DMS53 (cell line): ENCODE measurements at regions not wholly inside any gene's neighbourhood (a gene's known extent, or its start where the extent isn't known, plus 50 kb on each side); places are given as distances from the start of the nearest gene placed in this dataset.
"Not testable (repeated sequence)": the region's sequence is repeated elsewhere in the genome, so short reads cannot be mapped to it uniquely, and the experiment has no call there.

ENCODE experiments used
- DNase-seq: peaks from one replicate; lab custom pipeline; 2025; lab: John Stamatoyannopoulos, UW

DNA sequence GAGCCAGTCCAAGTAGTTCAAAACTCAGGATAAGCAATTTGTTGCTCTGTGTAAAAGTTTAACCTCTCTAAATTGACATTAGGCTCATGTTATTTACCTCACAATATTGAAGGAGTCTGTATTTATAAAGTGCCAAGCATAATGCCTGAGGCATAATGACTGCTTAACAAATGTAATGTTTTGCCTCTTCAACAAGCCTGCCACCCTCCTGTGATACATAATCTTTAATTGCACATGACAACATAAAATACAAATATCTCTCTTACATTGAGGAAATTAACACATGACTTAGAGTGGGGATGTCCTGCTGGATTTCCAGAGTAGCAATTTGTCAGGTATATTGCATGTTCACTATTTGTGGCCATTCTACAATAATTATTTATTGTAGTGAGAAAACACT, 469.2 kb upstream of the ANO5 start:
- DNase-seq = no peak

DNA sequence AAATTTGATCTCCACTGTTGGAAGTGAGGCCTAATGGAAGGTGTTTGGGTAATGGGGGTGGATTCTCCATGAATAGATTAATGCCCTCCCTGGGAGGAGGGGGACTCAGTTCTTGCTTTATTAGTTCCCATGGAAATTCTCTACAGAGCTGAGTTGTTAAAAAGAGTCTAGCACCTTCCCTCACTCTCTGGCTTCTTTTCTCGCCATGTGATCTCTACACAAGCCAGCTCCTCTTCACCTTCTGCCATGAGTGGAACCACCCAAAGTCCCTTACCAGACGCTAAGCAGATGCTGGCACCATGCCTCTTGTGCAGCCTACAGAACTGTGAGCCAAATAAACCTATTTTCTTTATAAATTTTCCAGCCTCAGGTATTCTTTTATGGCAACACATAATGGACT, 465.8 kb upstream of the ANO5 start:
- DNase-seq = no peak

GRCh38 chr11:21736404-21736803, 456.5 kb upstream of the ANO5 start:
- no peak for DNase-seq

GRCh38 chr11:21752475-21753243, 440.2 kb upstream of the ANO5 start:
- peak; percentile 52 for DNase-seq

GRCh38 chr11:21753244-21753767, 439.6 kb upstream of the ANO5 start:
- DNase-seq = not testable (repeated sequence)

DNA sequence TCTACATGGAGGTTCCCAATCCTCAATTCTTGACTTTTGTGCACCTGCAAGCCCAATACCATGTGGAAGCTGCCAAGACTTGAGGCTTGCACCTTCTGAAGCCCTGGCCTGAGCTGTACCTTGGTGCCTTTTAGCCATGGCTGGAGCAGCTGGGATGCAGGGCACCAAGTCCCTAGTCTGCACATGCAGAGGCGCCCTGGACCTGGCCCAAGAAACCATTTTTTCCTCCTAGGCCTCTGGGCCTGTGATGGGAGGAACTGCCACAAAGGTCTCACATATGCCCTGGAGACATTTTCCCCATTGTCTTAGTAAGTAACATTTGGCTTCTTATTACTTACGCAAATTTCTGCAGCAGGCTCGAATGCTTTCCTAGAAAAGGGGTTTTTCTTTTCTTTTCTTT, 431.9 kb upstream of the ANO5 start:
- DNase-seq = peak; percentile 5

- DNase-seq = no peak
Measured at GRCh38 chr11:21768388-21768787, 424.5 kb upstream of the ANO5 start.

- DNase-seq = no peak
Measured at GRCh38 chr11:21769188-21769587, 423.7 kb upstream of the ANO5 start.

GRCh38 chr11:21771097-21771496, 421.8 kb upstream of the ANO5 start:
- DNase-seq = no peak

DNA sequence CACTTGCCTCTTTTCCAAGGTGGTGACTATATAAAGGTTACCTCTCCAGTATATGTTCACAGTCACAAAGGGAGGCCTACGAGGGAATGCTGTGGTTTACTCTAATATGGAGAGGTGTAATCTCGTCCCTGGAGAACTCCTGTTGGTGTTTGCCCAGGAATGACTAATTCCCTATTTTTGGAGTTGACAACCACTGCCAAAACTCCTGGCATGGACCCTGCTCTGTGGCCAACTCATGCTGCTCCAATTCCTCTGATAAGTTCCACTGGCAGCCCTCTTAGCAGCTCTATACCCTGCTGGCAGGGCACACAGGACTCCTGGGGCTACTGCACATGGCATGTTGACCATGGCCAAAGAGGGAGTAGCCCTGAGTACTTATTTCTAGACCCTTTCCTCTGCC, 418.7 kb upstream of the ANO5 start:
- no peak for DNase-seq

DNA sequence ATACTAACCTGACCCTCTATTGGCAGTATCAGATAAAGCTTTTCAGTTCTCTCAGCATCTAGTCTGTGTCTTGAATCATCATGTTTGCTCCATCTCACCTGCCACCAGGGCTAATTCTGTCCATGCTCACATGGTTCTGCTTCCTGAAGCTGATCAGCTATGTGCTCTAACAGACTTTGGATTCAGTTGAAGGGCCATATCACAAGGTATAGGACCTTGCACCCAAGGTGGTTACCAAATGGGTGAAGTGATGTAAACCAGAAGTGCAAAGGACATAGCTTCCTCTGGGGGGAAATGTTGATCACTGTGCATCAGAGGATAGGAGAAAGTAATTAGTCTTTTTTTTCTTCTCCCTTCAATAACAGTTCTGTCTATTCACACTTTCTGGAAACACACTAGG, 417.0 kb upstream of the ANO5 start:
- DNase-seq = peak; percentile 5

DNA sequence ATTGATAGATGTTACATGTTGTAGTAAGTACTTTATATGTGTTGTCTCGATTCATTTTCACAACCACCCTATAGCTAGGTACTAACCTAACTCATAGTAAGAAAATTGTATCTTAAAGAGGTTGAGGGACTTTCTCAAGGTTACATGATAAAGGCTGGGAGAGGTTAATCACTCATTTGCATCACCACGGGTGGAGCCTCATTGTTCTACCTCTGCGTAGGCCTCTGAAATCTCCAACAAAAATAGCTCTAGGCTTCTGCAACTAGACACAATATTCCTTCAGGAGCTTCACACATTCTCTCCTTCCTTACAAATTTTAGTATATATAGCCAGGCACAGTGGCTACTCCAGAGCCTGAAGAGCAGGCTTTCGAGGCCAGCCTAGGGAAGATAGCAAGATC, 408.9 kb upstream of the ANO5 start:
- no peak for DNase-seq

GRCh38 chr11:21785351-21785750, 407.5 kb upstream of the ANO5 start:
- DNase-seq = no peak

DNA sequence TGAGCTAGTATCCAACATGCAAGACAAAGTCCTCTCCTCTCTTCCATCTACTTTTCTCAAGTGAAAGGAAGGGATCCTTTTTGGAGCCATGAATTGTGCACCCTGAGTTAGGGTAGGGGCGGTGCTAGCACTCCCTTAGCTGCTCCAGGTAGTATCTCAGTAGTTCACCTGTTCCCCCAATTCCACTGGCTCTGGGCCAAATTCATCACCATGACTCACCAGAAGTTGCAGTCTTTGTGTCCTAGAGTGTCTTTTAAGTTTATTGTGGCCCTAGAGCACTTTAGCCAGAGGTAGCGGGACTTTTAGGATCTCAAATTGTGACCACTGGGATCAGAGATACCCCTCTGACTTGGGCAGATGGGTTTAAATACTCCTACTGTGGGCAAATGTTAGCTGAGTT, 398.6 kb upstream of the ANO5 start:
- DNase-seq = peak; percentile 25

GRCh38 chr11:21798216-21798615, 394.7 kb upstream of the ANO5 start:
- no peak for DNase-seq

GRCh38 chr11:21804523-21804922, 388.4 kb upstream of the ANO5 start:
- not testable (repeated sequence) for DNase-seq

GRCh38 chr11:21806508-21806907, 386.4 kb upstream of the ANO5 start:
- no peak for DNase-seq

DNA sequence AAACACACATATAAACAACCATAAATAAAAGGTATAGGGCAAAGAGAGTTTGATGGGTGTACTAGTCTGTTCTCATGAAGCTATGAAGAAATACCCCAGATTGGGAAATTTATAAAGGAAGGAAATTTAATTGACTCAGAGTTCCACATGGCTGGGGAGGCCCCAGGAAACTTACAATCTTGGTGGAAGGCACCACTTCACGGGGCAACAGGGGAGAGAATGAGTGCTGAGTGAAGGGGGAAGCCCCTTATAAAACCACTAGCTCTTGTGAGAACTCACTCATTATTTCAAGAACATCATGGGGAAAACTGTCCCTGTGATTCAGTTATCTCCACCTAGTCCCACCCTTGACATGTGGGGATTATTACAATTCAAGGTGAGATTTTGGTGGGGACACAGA, 385.9 kb upstream of the ANO5 start:
- no peak for DNase-seq

GRCh38 chr11:21807350-21807749, 385.5 kb upstream of the ANO5 start:
- DNase-seq = no peak

DNA sequence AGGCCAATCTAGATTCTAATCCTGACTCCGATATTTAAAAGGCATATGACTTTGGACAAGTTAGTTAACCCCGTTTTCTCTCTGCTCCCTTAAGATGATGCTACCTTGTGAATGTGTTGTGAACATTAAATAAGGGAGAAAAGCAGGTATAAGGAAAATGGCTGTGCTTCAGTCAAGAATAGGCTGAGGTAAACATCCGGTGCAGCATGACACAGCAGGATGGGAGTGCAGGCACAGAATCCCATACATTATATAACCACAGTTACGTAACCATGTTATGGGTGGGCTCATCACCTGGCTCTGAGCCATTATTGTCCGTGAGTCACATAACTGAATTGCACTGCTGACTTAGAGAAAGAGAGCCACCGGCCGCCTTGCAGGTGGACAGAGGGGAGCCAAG, 382.2 kb upstream of the ANO5 start:
- DNase-seq = peak; percentile 5

DNA sequence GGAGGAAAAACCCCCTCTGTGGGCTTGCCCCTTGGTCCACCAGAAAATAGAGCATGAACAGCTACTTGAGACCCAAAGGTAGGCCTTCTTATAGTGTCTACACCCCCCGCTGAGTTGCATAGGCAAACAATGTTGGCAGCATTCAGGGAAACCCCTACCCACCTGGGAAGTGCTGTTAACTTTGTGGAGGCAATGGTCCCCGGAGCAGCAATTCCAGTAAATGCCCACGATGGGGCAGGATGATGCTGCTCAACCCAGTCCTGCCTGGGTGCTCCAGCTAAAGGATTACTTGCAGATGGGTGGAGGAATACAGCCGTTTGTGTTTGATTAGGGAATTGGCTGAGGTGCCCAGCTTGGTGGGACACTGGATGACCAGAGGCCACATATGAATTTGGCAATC, 381.3 kb upstream of the ANO5 start:
- peak; percentile 55 for DNase-seq

DNA sequence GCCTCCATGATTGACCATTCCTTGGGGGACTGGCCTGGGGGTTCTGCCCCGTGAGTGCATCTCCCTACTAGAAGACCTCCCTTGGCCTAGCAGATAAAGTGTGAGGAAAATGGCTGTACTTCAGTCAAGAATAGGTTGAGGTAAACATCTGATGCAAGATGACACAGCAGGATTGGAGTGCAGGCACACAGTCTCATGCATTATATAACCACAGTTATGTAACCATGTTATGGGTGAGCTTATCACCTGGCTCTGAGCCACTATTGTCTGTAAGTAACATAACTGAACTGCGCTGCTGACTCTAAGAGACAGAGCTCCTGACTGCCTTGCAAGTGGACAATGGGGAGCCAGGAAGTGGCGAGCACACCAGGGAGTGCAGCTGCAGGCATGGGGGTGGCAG, 378.7 kb upstream of the ANO5 start:
- DNase-seq = peak; percentile 67

GRCh38 chr11:21817696-21818095, 375.2 kb upstream of the ANO5 start:
- no peak for DNase-seq

DNA sequence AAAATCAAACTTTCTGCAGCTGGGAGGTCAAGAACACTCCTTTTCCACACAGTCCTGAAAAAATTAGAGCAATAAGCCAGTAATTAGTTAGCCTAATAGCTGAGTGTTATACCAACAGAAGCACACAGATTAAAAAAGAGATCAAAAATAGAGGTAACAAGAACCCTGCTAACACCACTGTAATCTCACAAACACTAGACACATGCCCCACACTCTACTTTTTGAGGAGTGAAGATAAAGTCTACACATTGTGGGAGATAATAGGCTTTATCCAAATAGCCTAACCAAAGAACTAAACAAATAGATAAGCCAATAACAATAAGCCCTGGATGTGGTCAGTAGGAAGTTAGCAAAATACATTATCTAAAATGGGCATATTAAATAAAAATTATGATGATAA, 372.7 kb upstream of the ANO5 start:
- no peak for DNase-seq
